GM19193 (cell line): ENCODE measurements at regions not wholly inside any gene's neighbourhood (a gene's known extent, or its start where the extent isn't known, plus 50 kb on each side); places are given as distances from the start of the nearest gene placed in this dataset.

ENCODE experiments used
- POLR2A ChIP-seq: IDR thresholded peaks from 4 replicates; pipeline ENCODE4 v1.6.1; 2011; ENCODE audit not compliant: insufficient read depth, insufficient read length; ENCODE audit errors: extremely low read depth

- TF ChIP-seq POLR2A = no peak
Observed at GRCh38 chr2:143953451-143954030, 566.4 kb downstream of the ZEB2 start.

- no peak for TF ChIP-seq POLR2A
Observed at GRCh38 chr2:143952536-143952935, 567.4 kb downstream of the ZEB2 start.

GRCh38 chr2:143950704-143951103 lies 569.2 kb downstream of the ZEB2 start:
- TF ChIP-seq POLR2A = no peak

GRCh38 chr2:143949121-143949848 lies 570.6 kb downstream of the ZEB2 start:
- no peak for TF ChIP-seq POLR2A

- no peak for TF ChIP-seq POLR2A
Observed at GRCh38 chr2:143948710-143949109, 571.2 kb downstream of the ZEB2 start.

- TF ChIP-seq POLR2A = no peak
Observed at GRCh38 chr2:143946436-143947391, 573.2 kb downstream of the ZEB2 start.

GRCh38 chr2:143942486-143942885 lies 577.4 kb downstream of the ZEB2 start:
- TF ChIP-seq POLR2A = no peak

GRCh38 chr2:143940720-143941119 lies 579.2 kb downstream of the ZEB2 start:
- TF ChIP-seq POLR2A = no peak

GRCh38 chr2:143939626-143940330 lies 580.1 kb downstream of the ZEB2 start:
- TF ChIP-seq POLR2A = no peak

GRCh38 chr2:143937723-143938350 lies 582.1 kb downstream of the ZEB2 start:
- no peak for TF ChIP-seq POLR2A

- no peak for TF ChIP-seq POLR2A
Observed at GRCh38 chr2:143936848-143937722, 582.8 kb downstream of the ZEB2 start.

- TF ChIP-seq POLR2A = no peak
Observed at GRCh38 chr2:143936538-143936847, 583.4 kb downstream of the ZEB2 start.

GRCh38 chr2:143935482-143935752 lies 584.5 kb downstream of the ZEB2 start:
- no peak for TF ChIP-seq POLR2A

GRCh38 chr2:143934626-143935481 lies 585.1 kb downstream of the ZEB2 start:
- TF ChIP-seq POLR2A = no peak
